ENCODE measurements at regions not wholly inside any gene's neighbourhood (a gene's known extent, or its start where the extent isn't known, plus 50 kb on each side); places are given as distances from the start of the nearest gene placed in this dataset.
A peak's percentile ranks its signal among the peaks of the same experiment; 100 is the strongest.
"Not testable (repeated sequence)": the region's sequence is repeated elsewhere in the genome, so short reads cannot be mapped to it uniquely, and the experiment has no call there.

DNA sequence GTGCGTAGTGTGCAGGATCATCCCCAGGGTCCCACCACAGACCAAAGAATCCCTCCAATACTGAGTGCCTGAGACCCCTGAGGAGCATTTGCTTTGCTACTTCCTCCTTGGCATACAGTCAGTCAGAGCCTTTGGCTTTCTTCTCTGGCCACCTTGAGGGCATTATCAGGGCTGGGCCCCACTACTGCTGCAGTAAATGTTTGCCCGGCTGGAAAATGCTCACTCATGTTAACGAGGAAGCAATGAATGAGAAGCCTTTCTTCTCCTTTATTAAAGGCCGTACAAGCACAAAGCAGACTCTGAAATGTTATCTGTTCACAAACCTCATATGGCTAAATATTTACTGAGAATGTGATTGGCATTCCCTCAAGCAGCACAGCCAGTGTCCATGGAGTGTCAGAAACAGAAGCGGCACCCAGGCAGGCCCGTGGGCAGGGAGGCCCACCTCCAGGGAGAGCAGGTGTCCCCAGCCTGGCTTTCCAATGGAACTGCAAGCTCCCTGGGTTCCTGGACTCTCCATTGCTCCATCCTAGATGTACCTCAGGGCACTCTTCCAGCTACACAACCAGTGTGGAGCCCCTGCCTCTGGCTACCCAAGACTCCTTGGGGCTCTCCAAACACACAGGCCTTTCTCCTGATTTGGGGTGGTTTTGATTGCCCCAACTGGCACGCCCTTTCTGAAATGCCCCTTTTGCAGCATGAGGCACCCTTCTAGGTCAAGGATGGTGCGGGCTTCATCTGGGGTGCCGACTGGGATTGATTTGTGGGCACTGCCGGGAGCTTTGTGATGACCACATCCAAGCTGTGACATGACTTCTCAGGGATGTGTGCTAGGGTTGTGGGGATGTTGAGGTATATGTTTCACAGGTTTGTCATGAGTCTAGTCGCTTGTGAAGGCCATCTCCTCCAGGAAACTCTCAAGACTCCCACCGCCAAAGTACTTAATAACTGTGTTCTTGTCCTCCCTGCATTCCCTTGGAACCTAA, 195.6 kb downstream of the FAM43A start:
- no peak for DNase-seq (ENCODE audit: low read depth)

DNA sequence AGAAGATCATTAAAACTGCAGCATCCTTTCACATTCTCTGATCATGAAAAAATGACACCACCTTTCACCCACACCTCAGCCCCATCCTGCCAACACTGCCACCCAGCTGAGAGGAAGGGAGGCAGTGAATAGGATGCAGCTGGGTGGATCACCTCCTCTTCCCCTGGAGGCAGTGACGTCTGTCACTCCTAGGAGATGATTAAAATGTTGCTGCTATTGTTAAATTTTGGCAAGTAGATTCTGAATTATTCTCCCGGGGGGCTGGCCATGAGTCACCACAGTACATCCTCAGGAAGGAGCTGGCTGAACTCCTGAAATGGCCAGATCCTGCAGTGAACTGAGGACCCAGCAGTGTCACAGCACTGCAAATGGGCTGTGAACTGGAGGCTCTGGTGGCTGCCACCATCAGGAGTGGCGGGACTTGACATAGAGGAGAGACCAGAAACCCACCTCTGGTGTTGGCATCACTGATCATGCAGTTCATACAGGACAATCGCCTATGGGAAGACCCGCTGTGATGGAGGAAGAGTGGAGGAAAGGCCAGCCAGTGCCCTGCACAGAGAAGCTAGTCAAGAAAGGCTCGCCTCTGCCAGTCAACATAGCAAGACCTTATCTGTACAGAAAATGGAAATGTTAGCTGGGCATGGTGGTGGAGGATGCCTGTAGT, 199.1 kb downstream of the FAM43A start:
- no peak for DNase-seq (ENCODE audit: low read depth)

DNA sequence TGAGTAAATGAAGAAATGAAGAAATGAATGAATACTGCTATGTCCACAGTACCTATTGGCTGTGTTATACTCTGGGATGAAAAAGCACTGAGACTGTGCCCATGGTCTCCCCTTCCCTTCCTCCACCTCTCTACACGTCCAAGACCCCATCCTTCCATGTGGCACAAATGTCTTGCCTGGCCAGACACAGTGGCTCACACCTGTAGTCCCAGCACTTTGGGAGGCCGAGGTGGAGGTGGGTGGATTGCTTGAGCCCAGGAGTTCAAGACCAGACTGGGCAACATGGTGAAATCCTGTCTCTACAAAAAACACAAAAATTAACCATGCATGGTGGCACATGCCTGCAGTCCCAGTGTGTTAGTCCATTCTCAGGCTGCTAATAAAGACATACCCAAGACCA, 200.1 kb downstream of the FAM43A start:
- DNase-seq (ENCODE audit: low read depth), result no peak

DNA sequence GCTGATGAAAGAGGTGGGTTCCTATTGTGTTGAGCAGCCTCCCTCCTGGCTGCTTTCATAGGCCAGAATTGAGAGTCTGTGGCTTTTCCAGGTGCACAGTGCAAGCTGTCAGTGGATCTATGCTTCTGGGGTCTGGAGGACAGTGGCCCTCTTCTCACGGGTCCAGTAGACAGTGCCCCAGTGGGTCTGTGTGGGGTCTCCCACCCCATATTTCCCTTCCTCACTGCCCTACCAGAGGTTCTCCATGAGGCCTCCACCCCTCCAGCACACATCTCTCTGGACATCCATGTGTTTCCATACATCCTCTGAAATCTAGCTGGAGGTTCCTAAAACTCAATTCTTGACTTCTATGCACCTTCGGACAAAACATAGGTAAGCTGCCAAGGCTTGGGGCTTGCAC, 201.2 kb downstream of the FAM43A start:
- no peak for DNase-seq (ENCODE audit: low read depth)

DNA sequence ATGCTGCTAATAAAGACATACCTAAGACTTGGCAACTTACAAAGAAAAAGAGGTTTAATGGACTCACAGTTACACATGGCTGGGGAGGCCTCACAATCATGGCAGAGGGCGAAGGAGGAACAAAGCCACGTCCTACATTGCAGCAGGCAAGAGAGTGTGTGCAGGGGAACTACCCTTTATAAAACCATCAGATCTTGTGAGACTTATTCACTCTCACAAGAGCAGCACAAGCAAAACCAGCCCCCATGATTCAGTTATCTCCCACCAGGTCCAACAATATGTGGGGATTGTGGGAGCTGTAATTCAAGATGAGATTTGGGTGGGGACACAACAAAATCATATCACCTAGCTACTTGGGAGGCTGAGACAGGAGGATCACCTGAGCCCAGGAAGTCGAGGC, 202.4 kb downstream of the FAM43A start:
- not testable (repeated sequence) for DNase-seq (ENCODE audit: low read depth)

DNA sequence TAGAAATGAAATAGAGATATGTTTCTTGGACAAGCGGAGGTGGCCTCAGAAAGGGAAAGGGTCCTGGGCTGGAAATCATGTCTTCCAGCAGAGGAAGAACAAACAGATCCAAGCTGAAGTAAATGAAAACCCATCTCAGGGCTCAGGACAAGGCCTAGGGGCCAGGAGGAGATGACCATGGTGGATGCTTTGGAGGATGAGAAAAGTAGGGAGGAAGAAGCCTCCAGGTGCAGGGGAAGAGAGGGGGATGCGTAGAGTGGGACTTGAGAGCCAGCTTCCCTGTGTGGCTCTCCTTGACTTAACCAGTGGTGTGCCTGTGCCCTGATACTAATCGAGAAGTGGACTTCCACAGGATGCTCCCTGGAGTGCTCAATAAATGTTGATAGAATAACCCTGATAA, 203.2 kb downstream of the FAM43A start:
- no peak for DNase-seq (ENCODE audit: low read depth)

DNA sequence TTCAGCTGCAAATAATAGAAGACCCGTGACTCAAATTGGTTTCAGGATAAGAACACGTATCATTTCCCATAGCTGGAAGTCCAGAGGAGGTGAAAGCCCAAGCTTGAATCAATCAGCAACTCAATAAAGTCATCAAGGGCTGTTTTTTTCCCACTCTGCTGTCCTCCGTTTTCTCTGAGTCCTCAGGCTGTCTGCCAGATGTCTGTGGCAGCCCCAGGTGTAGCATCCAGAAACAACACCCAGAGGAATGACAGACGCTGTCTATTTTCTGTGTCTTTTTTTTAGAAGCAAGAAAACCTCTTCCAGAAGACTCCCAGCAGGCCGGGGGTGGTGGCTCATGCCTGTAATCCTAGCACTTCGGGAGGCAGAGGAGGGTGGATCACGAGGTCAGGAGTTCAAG, 204.4 kb downstream of the FAM43A start:
- DNase-seq (ENCODE audit: low read depth), result no peak

DNA sequence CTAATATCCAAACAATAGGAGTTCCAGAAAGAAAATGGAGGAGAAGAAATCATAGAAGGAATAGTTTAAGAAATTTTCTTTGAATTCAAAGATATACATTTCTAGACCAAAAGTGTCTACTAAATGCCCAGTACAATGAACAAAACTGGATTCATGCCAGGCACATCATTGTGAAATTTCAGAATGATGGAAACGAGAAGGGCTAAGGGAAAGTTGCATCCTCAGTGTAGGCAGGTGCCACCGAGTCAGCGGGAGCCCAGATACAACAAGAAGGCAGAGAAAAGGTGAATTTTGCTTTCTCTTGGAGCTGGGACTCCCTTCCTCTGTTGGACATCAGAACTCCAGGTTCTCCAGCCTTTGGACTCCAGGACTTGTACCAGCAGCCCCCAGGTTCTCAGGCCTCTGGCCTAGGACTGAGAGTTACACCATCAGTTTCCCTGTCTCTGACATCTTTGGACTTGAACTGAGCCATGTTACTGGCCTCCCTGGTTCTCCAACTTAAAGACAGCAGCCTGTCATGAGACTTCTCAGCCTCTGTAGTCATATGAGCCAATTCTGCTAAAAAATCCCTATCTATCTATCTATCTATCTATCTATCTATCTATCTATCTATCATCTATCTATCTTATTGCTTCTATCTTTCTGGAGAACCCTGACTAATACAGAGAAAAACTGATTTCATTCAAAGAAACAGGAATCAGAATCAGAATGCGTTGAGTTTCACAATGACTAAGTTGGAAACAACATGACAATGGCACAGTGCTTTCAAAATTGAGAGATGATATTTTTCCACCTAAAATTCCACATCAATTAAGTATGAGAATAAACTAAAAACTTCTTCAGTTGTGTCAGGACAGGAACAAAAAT, 207.7 kb downstream of the FAM43A start:
- no peak for DNase-seq (ENCODE audit: low read depth)

DNA sequence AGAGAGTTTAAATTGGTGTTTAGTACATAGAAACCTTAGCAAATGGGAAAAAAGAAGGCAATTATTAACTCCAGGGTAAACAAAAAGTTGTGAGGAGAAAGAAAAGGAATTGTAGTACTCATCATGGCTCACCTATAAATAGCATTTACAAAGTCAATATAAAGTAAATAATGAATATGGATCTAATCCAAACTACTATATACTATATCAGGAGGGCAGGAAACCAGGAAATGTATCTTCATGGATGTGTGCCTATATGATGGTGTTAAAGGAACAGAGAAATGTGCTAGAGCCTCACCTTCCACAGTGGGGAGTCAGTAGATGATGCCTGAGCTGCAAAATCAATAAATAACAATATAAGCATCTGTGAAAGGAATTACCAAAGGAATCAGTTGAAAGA, 208.9 kb downstream of the FAM43A start:
- DNase-seq (ENCODE audit: low read depth), result no peak

DNA sequence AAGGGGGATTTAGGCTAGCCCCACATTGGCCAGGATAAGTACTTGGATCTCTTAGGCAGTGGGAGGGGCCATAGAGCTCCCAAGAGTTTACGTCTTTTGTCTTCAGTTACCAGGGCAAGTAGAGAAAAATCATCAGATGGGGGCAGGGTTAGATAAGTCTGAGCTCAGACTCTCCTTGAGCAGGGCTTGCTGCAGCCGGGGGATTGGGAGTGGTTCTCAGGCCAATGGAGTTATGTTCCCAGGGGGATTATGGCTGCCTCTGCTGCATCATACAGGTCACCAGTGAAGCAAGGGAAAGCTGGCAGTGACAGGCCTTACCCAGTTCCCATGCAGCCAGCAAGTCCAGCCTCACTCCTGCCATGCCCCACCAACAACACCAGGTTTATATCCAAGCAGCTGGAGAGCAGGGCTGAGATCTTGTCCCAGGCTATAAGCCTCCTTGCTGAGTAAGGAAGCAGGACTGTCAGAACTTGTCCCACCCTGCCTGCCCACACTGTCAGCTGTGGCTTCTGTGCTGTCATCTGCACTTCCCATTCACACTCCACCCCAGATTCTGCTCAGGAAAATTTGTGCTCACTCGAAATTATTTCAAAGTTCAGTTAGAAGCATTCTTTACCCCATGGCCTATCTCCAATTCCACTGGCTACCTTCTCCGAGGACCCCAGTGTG, 215.3 kb downstream of the FAM43A start:
- DNase-seq (ENCODE audit: low read depth), result no peak

DNA sequence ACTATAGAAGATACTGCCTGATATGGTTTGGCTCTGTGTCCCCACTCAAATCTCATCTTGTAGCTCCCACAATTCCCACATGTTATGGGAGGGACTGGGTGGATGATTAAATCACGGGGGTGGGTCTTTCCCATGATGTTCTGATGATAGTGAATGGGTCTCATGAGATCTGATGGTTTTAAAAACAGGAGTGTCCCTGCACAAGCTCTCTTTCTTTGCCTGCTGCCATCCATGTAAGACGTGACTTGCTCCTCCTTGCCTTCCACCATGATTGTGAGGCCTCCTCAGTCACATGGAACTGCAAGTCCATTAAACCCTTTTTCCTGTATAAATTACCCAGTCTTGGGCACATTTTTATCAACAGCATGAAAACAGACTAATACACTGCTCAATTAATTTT, 217.8 kb downstream of the FAM43A start:
- not testable (repeated sequence) for DNase-seq (ENCODE audit: low read depth)

DNA sequence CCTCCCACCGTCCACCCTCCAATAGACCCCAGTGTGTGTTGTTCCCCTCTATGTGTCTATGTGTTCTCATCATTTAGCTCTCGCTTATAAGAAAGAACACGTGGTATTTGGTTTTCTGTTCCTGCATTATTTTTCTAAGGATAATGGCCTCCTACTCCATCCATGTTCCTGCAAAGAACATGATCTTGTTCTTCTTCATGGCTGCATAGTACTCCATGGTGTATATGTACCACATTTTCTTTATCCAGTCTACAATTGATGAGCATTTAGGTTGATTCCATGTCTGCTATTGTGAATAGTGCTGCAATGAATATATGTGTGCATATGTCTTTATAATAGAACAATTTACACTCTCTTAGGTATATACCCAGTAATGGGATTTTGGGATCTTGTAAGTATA, 219.3 kb downstream of the FAM43A start:
- DNase-seq (ENCODE audit: low read depth), result not testable (repeated sequence)

DNA sequence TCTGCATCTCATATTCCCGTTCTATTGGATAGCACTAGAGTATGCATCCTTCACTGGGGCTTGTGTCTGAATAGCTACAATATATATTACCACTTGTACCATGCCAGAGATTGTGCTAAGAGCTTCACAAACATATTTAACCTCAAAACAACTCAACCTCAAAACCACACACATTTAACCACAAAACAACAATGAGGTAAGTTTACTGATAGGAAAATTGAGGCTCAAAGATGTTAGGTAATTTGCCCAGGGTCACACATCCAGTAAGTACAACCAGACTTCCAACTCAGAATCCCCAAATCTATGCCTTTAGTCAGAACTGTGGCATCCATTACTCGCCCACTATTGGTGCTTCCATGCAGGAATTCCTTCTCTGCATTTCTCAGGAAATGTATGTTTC, 220.0 kb downstream of the FAM43A start:
- peak; percentile 58 for DNase-seq (ENCODE audit: low read depth)

DNA sequence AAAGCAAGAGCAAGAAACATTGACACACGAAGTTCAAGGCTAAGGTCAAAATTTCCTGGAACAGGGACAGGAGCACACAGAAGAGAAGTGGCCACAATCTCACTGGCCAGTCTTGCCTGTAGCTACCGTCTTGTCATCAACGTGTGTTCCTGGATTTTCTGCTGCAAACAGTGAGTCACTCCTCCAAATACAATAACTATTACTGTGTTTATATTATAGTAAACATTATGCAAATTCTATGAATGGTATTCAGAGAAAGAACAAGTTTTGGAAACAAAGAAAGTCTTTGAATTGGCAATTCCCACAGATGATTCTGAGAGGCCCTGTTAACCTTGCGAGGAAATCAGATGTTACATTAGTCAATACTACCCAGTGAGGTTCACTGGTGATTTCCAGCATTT, 220.5 kb downstream of the FAM43A start:
- peak; percentile 64 for DNase-seq (ENCODE audit: low read depth)

DNA sequence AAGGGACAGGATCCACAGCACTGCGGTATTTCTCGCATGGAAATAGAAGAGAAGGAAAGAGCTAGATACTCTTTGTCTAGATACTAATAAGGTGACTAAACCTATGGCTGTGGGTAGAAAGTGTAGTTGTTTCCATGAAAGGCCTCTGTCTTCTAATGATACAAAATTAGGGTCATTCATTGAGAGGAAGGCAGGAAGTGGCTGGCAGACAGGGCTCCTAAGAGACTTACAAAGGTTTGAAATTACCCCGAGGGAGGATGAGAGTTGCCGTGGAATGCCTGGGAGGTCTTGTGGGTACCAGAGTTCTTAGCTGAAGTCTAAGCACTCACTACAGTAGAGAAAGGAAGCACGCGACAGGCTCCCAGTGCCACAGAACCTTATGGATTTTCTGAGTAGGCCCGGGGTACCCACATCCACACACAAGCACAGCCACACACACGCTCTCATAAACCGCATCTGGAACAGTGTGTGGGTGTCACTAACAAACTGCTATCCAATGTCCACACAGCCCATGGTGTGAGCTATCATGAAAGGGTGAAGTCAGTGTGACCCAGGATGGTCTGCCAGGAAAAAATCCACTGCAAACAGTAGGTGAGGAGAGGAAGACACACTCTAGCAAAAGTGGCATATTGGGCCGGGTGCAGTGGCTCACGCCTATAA, 221.4 kb downstream of the FAM43A start:
- no peak for DNase-seq (ENCODE audit: low read depth)

DNA sequence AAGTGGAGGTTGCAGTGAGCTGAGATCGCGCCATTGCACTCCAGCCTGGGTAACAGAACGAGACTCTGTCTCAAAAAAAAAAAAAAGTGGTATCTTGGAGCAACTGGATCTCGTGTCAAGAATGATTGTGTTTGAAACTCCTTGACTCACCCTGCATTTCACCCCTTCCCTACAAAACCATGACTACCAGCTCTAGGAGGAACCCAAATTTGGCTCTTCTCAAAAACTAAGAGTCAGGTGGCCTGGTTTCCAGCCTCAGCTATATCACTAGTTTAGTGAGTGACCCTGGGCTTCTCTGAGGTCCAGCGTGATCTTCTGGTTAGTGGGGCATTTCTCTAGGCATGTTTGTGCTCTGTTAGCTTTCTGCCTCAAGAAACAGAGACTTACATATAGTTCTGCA, 222.1 kb downstream of the FAM43A start:
- no peak for DNase-seq (ENCODE audit: low read depth)

DNA sequence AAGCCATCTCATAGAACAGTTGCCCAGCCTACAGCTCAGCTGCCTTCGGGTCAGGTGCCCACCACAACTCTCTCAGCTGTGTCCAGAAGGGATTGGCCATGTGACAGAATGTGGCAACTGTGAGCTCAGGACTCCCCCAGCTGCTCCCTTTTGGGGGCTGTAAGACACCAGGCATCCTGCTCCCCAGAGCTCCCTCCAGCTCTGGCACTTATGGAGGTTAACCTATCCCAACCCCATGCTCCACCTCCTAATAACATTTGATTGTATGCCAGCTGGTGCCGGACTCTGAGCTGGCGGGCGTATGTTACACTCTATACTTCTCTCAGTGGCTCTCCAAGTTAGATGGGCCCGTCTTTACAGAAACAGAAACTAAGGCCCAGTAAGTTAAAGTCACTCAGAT, 222.8 kb downstream of the FAM43A start:
- no peak for DNase-seq (ENCODE audit: low read depth)

DNA sequence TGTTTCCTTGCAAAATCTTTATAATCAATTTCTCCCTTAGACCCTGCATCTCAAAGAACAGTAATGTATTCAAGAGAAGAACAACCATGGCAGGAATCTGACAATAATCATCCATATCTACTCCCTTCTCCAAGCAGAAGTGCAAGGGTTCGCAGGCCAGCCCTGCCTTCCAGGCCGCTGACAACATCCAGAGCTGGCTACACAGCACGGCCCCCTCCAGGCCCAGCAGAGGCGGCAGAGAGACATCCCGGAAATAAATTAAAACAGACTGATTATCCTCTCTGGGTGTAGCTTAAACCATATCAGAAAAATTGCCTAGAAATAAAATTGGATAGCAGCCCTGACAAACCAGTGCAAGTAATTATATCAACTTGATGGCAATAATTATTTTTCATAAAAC, 223.3 kb downstream of the FAM43A start:
- no peak for DNase-seq (ENCODE audit: low read depth)

DNA sequence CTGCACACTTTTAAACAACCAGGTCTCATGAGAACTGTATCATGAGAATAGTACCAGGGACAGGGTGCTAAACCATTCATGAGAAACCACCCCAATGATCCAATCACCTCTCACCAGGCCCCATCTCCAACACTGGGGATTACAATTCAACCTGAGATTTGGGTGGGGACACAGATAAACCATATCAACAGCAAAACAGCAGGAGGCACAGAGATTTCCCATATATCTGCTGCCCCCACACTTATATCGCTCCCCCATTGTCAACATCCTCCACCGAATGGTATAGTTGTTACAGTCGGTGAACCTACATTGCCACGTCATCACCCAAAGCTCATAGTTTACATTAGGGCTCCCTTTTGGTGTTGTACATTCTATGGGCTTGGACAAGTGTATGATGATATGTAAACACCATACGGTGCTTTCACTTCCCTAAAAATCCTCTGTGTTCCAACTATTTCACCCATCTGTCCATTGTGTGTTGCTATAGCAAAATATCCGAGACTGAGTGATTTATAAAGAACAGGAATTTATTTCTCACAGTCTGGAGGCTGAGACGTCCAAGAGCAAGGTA, 224.8 kb downstream of the FAM43A start:
- no peak for DNase-seq (ENCODE audit: low read depth)

DNA sequence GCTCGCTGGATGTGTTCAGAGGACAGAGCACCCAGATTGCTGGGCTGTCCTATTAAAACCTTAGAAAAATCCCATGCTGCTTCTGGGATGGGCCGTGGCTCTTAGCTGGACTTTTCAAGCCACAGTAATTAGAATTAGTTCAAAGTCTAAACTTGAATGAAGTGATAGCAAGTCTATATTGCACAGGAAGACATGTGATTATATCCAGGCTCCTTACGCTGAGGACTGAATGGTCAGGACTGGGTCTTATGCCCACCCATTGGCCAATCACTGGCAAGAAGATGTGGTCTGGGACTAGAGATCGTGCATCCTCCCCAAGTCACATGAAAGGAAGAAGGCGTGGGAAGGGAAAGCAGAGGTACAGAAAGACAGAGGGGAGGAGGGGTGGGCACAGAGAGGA, 227.6 kb downstream of the FAM43A start:
- DNase-seq (ENCODE audit: low read depth), result no peak

DNA sequence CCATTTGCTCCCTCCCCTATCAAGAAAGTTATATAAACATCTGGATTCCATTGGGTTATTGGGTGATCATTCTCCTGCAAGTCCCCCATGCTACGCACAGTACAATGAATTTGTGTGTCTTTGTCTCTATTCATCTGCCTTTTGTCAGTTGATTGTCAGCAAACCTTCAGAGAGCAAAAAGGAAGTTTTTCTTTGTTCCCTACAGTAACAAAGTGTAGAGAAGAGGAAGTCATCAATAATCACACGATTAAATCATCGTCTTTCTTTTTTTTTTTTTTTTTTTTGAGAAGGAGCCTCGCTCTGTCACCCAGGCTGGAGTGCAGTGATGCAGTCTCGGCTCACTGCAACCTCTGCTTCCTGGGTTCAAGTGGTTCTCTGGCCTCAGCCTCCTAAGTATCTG, 239.2 kb downstream of the FAM43A start:
- not testable (repeated sequence) for DNase-seq (ENCODE audit: low read depth)
